Smooth muscle cell (in vitro differentiated cells): ENCODE measurements at regions not wholly inside any gene's neighbourhood (a gene's known extent, or its start where the extent isn't known, plus 50 kb on each side); places are given as distances from the start of the nearest gene placed in this dataset.
A peak's percentile ranks its signal among the peaks of the same experiment; 100 is the strongest.

Experiments
- DNase-seq: peaks from one replicate; lab custom pipeline; 2025; ENCODE audit not compliant: unreplicated experiment; lab: John Stamatoyannopoulos, UW
- H2AFZ ChIP-seq: fragments of 200-600 bp; sonication (generic); 2 replicates; pipeline ENCODE4 v1.6.0; 2016; ENCODE audit warnings: antibody characterized with exemption, low read depth, mild to moderate bottlenecking
- H3F3A ChIP-seq: fragments of 200-600 bp; sonication (generic); 2 replicates; pipeline ENCODE4 v1.6.0; 2017; ENCODE audit warnings: antibody characterized with exemption, low read depth
- H3K27ac ChIP-seq: fragments of 200-600 bp; sonication (generic); 2 replicates; pipeline ENCODE4 v1.5.1; 2016; ENCODE audit warnings: low read depth, mild to moderate bottlenecking
- H3K27me3 ChIP-seq: fragments of 200-600 bp; sonication (generic); 2 replicates; pipeline ENCODE4 v1.6.1; 2016; ENCODE audit warnings: low read depth, mild to moderate bottlenecking
- H3K36me3 ChIP-seq: fragments of 200-600 bp; sonication (generic); 2 replicates; pipeline ENCODE4 v1.5.1; 2016; ENCODE audit warnings: low read depth
- H3K4me1 ChIP-seq: fragments of 200-600 bp; sonication (generic); 2 replicates; pipeline ENCODE4 v1.5.1; 2016; ENCODE audit warnings: low read depth
- H3K4me2 ChIP-seq: fragments of 200-600 bp; sonication (generic); 2 replicates; pipeline ENCODE4 v1.6.0; 2016; ENCODE audit warnings: mild to moderate bottlenecking
- H3K4me3 ChIP-seq: fragments of 200-600 bp; sonication (generic); 2 replicates; pipeline ENCODE4 v1.5.1; 2016; ENCODE audit warnings: mild to moderate bottlenecking
- H3K79me2 ChIP-seq: fragments of 200-600 bp; sonication (generic); 2 replicates; pipeline ENCODE4 v1.6.0; 2016; ENCODE audit warnings: low read depth, mild to moderate bottlenecking
- H3K9ac ChIP-seq: fragments of 200-600 bp; sonication (generic); 2 replicates; pipeline ENCODE4 v1.6.0; 2016; ENCODE audit warnings: low read depth
- H3K9me3 ChIP-seq: fragments of 200-600 bp; sonication (generic); replicated peaks from 2 replicates; pipeline ENCODE4 v1.5.1; 2016; ENCODE audit warnings: low read depth
- H4K20me1 ChIP-seq: fragments of 200-600 bp; sonication (generic); 2 replicates; pipeline ENCODE4 v1.6.0; 2016; ENCODE audit warnings: low read depth
- CTCF ChIP-seq: fragments of 200-600 bp; sonication (generic); IDR thresholded peaks from 2 replicates; pipeline ENCODE4 v1.5.1; 2017; ENCODE audit warnings: borderline replicate concordance, mild to moderate bottlenecking, antibody characterized with exemption; ENCODE audit not compliant: insufficient read depth, poor library complexity, severe bottlenecking
- WGBS: methylation state at CpG from one replicate; pipeline ENCODE4 v1.1.7; 2016; ENCODE audit warnings: low lambda C conversion rate; 5-methylcytosine and 5-hydroxymethylcytosine counted together

GRCh38 chr3:158916111-158916510 lies 114.3 kb downstream of the MFSD1 start:
- Histone ChIP-seq H3K36me3 (no peaks in the 10 kb centered on the region), H3K27me3 (peaks cover 2% of the 10 kb centered on the region), H3K4me2 (no peak overlapping the region), H3K9ac (no peak overlapping the region), H3K4me3 (no peak overlapping the region), H4K20me1 (no peaks in the 10 kb centered on the region), H3K4me1 (no peaks in the 10 kb centered on the region), H3K9me3 (no peaks in the 10 kb centered on the region), H2AFZ (no peak overlapping the region), H3F3A (no peaks in the 10 kb centered on the region), H3K79me2 (no peaks in the 10 kb centered on the region), H3K27ac (no peak overlapping the region)
- 89% methylated on average over 4 of the region's 4 CpGs for WGBS
- DNase-seq = no peak
- no peak for TF ChIP-seq CTCF

- peak; percentile 68 for TF ChIP-seq CTCF
- Histone ChIP-seq H3K4me3 (no peak overlapping the region), H3K27ac (no peak overlapping the region), H3K27me3 (no peaks in the 10 kb centered on the region), H3F3A (no peaks in the 10 kb centered on the region), H3K36me3 (no peaks in the 10 kb centered on the region), H3K9me3 (no peaks in the 10 kb centered on the region), H3K4me1 (no peaks in the 10 kb centered on the region), H3K9ac (no peak overlapping the region), H4K20me1 (no peaks in the 10 kb centered on the region), H2AFZ (no peak overlapping the region), H3K4me2 (no peak overlapping the region), H3K79me2 (no peaks in the 10 kb centered on the region)
- 32% methylated on average over 3 of the region's 3 CpGs for WGBS
- no peak for DNase-seq
Measured at GRCh38 chr3:158918008-158918407, 116.2 kb downstream of the MFSD1 start.

GRCh38 chr3:158918451-158918850 lies 116.6 kb downstream of the MFSD1 start:
- Histone ChIP-seq H3K4me2 (no peak overlapping the region), H3K9me3 (no peaks in the 10 kb centered on the region), H3K4me3 (no peak overlapping the region), H3F3A (no peaks in the 10 kb centered on the region), H3K36me3 (no peaks in the 10 kb centered on the region), H3K4me1 (no peaks in the 10 kb centered on the region), H3K79me2 (no peaks in the 10 kb centered on the region), H2AFZ (no peak overlapping the region), H3K27ac (no peak overlapping the region), H3K27me3 (no peaks in the 10 kb centered on the region), H4K20me1 (no peaks in the 10 kb centered on the region), H3K9ac (no peak overlapping the region)
- no peak for DNase-seq
- 97% methylated on average over 2 of the region's 2 CpGs for WGBS
- TF ChIP-seq CTCF = no peak

GRCh38 chr3:158920371-158920770 lies 118.5 kb downstream of the MFSD1 start:
- Histone ChIP-seq H3K36me3 (no peaks in the 10 kb centered on the region), H3K27me3 (no peaks in the 10 kb centered on the region), H3K4me3 (no peak overlapping the region), H4K20me1 (no peaks in the 10 kb centered on the region), H3K4me2 (no peak overlapping the region), H3K27ac (no peak overlapping the region), H3F3A (no peaks in the 10 kb centered on the region), H3K4me1 (no peaks in the 10 kb centered on the region), H3K79me2 (no peaks in the 10 kb centered on the region), H3K9me3 (no peaks in the 10 kb centered on the region), H2AFZ (no peak overlapping the region), H3K9ac (no peak overlapping the region)
- no peak for DNase-seq
- no peak for TF ChIP-seq CTCF
